ENCODE measurements at regions not wholly inside any gene's neighbourhood (a gene's known extent, or its start where the extent isn't known, plus 50 kb on each side); places are given as distances from the start of the nearest gene placed in this dataset.

DNA sequence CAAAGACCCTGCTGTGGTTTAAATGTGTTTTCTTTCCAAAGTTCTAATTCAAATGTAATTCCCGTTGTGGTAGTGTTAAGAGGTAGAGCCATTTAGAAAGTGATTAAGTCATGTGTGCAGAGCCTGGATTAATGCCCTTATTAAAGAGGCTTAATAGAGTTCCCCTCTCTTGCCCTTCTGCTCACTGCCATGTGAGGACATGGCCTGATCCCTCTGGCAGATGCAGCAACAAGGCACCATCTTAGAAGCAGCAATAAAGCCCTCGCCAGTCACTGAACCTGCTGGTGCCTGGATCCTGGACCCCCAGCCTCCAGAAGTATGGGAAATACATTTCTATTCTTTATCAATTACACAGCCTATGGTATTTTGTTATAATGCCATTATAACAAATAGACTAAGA, 485.2 kb downstream of the DCDC2C start:
- Histone ChIP-seq H3K36me3 (ENCODE audit: control insufficient read depth in 1 of 2, insufficient read depth in 2 of 2, low read length in 2 of 2) (no peaks in the 10 kb centered on the region), H3K4me3 (replicated peaks in 1 of 2; ENCODE audit: low read depth in 1 of 2, low read length in 2 of 2) (no peak overlapping the region), H2AFZ (ENCODE audit: low read depth, low read length, poor library complexity, severe bottlenecking) (no peak overlapping the region), H3K9me2 (ENCODE audit: insufficient read depth) (no peaks in the 10 kb centered on the region), H3K4me1 (ENCODE audit: control insufficient read depth in 1 of 2, insufficient read depth in 2 of 2, low read length in 2 of 2) (no peaks in the 10 kb centered on the region), H3K4me2 (ENCODE audit: low read length) (no peak overlapping the region), H3K27ac (ENCODE audit: low read depth, low read length) (no peak overlapping the region), H3K79me2 (ENCODE audit: insufficient read depth, low read length) (no peaks in the 10 kb centered on the region), H3K9me3 (ENCODE audit: control insufficient read depth in 1 of 2, insufficient read depth in 1 of 2, low read depth in 1 of 2, low read length in 2 of 2) (peaks cover 5 to 15% of the 10 kb centered on the region in 2 experiments; a peak in 2 of 4 replicates), H3K9ac (ENCODE audit: low read length) (no peak overlapping the region), H4K20me1 (ENCODE audit: insufficient read depth) (no peaks in the 10 kb centered on the region), H3K27me3 (ENCODE audit: insufficient read depth, low read length) (no peaks in the 10 kb centered on the region)
- TF ChIP-seq ZNF274 (IDR thresholded peaks at IDR 0.05; ENCODE audit: low read depth, low read length) (no peak), ZFX (IDR thresholded peaks at IDR 0.05) (no peak), JUND (IDR thresholded peaks at IDR 0.05) (no peak), CBX3 (IDR thresholded peaks at IDR 0.05; ENCODE audit: low read depth) (no peak), YY1 (IDR thresholded peaks at IDR 0.05; ENCODE audit: extremely low read depth, insufficient replicate concordance, low read depth, low read length) (no peak), SRF (IDR thresholded peaks at IDR 0.05; ENCODE audit: low read depth) (no peak), SP1 (IDR thresholded peaks at IDR 0.05; ENCODE audit: low read depth) (no peak), CEBPB (IDR thresholded peaks at IDR 0.05; ENCODE audit: low read depth) (no peak), ZBTB33 (IDR thresholded peaks at IDR 0.05; ENCODE audit: extremely low read depth, insufficient replicate concordance, low read length) (no peak), FOSL1 (IDR thresholded peaks at IDR 0.05; ENCODE audit: low read depth) (no peak), EGR1 (IDR thresholded peaks at IDR 0.05; ENCODE audit: low read depth) (no peak)
- POLR2A ChIA-PET, result no interaction called here
- RAD21 ChIA-PET (ENCODE audit: low non-redundant PET in 1 of 2, low total read pairs in 2 of 2, uncharacterized antibody in 2 of 2, unreplicated experiment in 2 of 2), result no interaction called here
- BruUV-seq (replicated peaks), result no TSS peak
- ATAC-seq, result no peak
- intact Hi-C loops (cut with micrococcal nuclease), result no loop called here
- no peak for DNase-seq (ENCODE audit: low read depth, low spot score)
- CTCF ChIA-PET, result no interaction called here

DNA sequence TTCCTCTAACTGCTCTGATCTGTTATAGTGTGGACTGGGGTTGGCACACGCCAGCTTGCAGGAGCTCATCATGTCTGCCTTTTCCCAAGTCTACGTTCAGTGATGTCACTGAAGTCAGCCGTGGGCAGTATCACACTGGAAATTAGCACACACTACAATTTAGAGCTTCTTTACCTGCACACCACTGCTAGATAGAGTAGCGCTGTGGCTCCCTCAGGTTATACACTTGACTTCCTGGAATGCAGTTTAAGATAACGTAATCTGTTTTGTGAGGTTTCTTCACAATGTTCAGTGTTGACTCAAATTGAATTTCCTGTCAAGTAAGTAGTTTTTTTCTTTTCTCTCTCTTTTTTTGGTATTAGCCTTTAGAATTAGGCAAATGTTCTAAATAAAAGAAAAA, 487.2 kb downstream of the DCDC2C start:
- no peak overlapping the region for H3K27ac ChIP-seq (ENCODE audit: low read depth, low read length)
- no peaks in the 10 kb centered on the region for H4K20me1 ChIP-seq (ENCODE audit: insufficient read depth)
- no peaks in the 10 kb centered on the region for H3K4me1 ChIP-seq (ENCODE audit: control insufficient read depth in 1 of 2, insufficient read depth in 2 of 2, low read length in 2 of 2)
- H3K36me3 ChIP-seq (ENCODE audit: control insufficient read depth in 1 of 2, insufficient read depth in 2 of 2, low read length in 2 of 2), result no peaks in the 10 kb centered on the region
- H3K79me2 ChIP-seq (ENCODE audit: insufficient read depth, low read length), result no peaks in the 10 kb centered on the region
- BruUV-seq (replicated peaks), result no TSS peak
- H2AFZ ChIP-seq (ENCODE audit: low read depth, low read length, poor library complexity, severe bottlenecking), result no peak overlapping the region
- ChIA-PET CTCF (no interaction called here), POLR2A (no interaction called here), RAD21 (ENCODE audit: low non-redundant PET in 1 of 2, low total read pairs in 2 of 2, uncharacterized antibody in 2 of 2, unreplicated experiment in 2 of 2) (no interaction called here)
- no peaks in the 10 kb centered on the region for H3K27me3 ChIP-seq (ENCODE audit: insufficient read depth, low read length)
- H3K4me2 ChIP-seq (ENCODE audit: low read length), result no peak overlapping the region
- H3K9ac ChIP-seq (ENCODE audit: low read length), result no peak overlapping the region
- H3K4me3 ChIP-seq (replicated peaks in 1 of 2; ENCODE audit: low read depth in 1 of 2, low read length in 2 of 2), result no peak overlapping the region
- intact Hi-C loops (cut with micrococcal nuclease), result no loop called here
- no peak for DNase-seq (ENCODE audit: low read depth, low spot score)
- H3K9me3 ChIP-seq (ENCODE audit: control insufficient read depth in 1 of 2, insufficient read depth in 1 of 2, low read depth in 1 of 2, low read length in 2 of 2), result peaks cover 3 to 24% of the 10 kb centered on the region in 2 experiments; a peak in 2 of 4 replicates
- no peaks in the 10 kb centered on the region for H3K9me2 ChIP-seq (ENCODE audit: insufficient read depth)
- ATAC-seq, result no peak
- no peak for TF ChIP-seq MAX (IDR thresholded peaks at IDR 0.05)
- no peak for TF ChIP-seq CEBPB (IDR thresholded peaks at IDR 0.05; ENCODE audit: low read depth)
- no peak for TF ChIP-seq RAD21 (IDR thresholded peaks at IDR 0.05; ENCODE audit: low read depth)
- no peak for TF ChIP-seq POLR2A (IDR thresholded peaks at IDR 0.05; ENCODE audit: borderline replicate concordance, extremely low read depth, insufficient read depth, insufficient read length)
- no peak for TF ChIP-seq JUND (IDR thresholded peaks at IDR 0.05)
- no peak for TF ChIP-seq ZFX (IDR thresholded peaks at IDR 0.05)
- no peak for TF ChIP-seq YY1 (IDR thresholded peaks at IDR 0.05; ENCODE audit: extremely low read depth, insufficient replicate concordance, low read depth, low read length)
- no peak for TF ChIP-seq SRF (IDR thresholded peaks at IDR 0.05; ENCODE audit: low read depth)
- TF ChIP-seq POLR2AphosphoS5 (IDR thresholded peaks at IDR 0.05; ENCODE audit: low read depth, low read length), result no peak
- TF ChIP-seq CTCF (IDR thresholded peaks at IDR 0.05 in 2 of 3, conservative IDR thresholded peaks at IDR 0.05 in 1 of 3; ENCODE audit: borderline replicate concordance in 1 of 3, insufficient read depth in 1 of 3, low read depth in 2 of 3, low read length in 2 of 3), result no peak
- TF ChIP-seq TCF7L2 (IDR thresholded peaks at IDR 0.05; ENCODE audit: borderline replicate concordance, extremely low read depth, insufficient read depth, insufficient read length), result no peak
- no peak for TF ChIP-seq EZH2 (IDR thresholded peaks at IDR 0.05)
